ENCODE measurements at regions not wholly inside any gene's neighbourhood (a gene's known extent, or its start where the extent isn't known, plus 50 kb on each side); places are given as distances from the start of the nearest gene placed in this dataset.

GRCh38 chr13:42485272-42485671 lies 88.7 kb upstream of the TNFSF11 start:
- Histone ChIP-seq H3K27me3 (ENCODE audit: control insufficient read depth in 2 of 2, insufficient read depth in 2 of 2, low read length in 2 of 2) (no peaks in the 10 kb centered on the region; a peak in 1 of 5 replicates), H3K4me1 (replicated peaks in 1 of 2; ENCODE audit: control insufficient read depth in 2 of 2, insufficient read depth in 2 of 2, low read length in 2 of 2) (no peaks in the 10 kb centered on the region), H4K20me1 (replicated peaks; ENCODE audit: control insufficient read depth, insufficient read depth, low read length) (no peaks in the 10 kb centered on the region), H2AFZ (ENCODE audit: low read depth, low read length) (no peak overlapping the region), H3K4me2 (ENCODE audit: insufficient read depth, low read length) (no peak overlapping the region), H3K27ac (ENCODE audit: extremely low read depth, low read depth, low read length) (no peak overlapping the region), H3K9me1 (ENCODE audit: control insufficient read depth, insufficient read depth, low read length) (no peaks in the 10 kb centered on the region), H3K4me3 (no peak overlapping the region), H3K9me3 (replicated peaks; ENCODE audit: control insufficient read depth, insufficient read depth, low read depth, low read length) (no peaks in the 10 kb centered on the region), H3K36me3 (ENCODE audit: control insufficient read depth, insufficient read depth, low read length) (no peaks in the 10 kb centered on the region), H3K79me2 (ENCODE audit: control insufficient read depth, insufficient read depth, low read length) (no peaks in the 10 kb centered on the region), H3K9ac (ENCODE audit: insufficient read depth in 1 of 2, low read depth in 2 of 2, low read length in 2 of 2) (no peak overlapping the region)
- intact Hi-C loops (cut with micrococcal nuclease): no loop called here
- ChIA-PET POLR2A (no interaction called here), CTCF (ENCODE audit: low intra/inter-chr PET ratio) (no interaction called here)
- 0% methylated on average over 2 of the region's 2 CpGs for WGBS (ENCODE audit: insufficient coverage, low coverage, missing lambda C conversion rate)
- no peak for FAIRE-seq
- ATAC-seq: no peak
- in situ Hi-C loops (cut with MboI): no loop called here
- no peak for DNase-seq (ENCODE audit: extremely low read depth in 1 of 4, low spot score in 3 of 4)
- no TSS peak for BruUV-seq (replicated peaks)
- TF ChIP-seq LEF1 (IDR thresholded peaks at IDR 0.05): no peak
- no peak for TF ChIP-seq BCOR (IDR thresholded peaks at IDR 0.05)
- no peak for TF ChIP-seq ZNF644 (tag; IDR thresholded peaks at IDR 0.05; ENCODE audit: low read depth)
- TF ChIP-seq KLF6 (CRISPR knock-in tag; IDR thresholded peaks at IDR 0.05; ENCODE audit: borderline replicate concordance): no peak
- no peak for TF ChIP-seq XRCC4 (IDR thresholded peaks at IDR 0.05; ENCODE audit: extremely low read depth, insufficient read depth, insufficient read length)
- TF ChIP-seq ZNF318 (IDR thresholded peaks at IDR 0.05; ENCODE audit: borderline replicate concordance in 1 of 2, low read depth in 1 of 2): no peak
- TF ChIP-seq, protein P1, sequence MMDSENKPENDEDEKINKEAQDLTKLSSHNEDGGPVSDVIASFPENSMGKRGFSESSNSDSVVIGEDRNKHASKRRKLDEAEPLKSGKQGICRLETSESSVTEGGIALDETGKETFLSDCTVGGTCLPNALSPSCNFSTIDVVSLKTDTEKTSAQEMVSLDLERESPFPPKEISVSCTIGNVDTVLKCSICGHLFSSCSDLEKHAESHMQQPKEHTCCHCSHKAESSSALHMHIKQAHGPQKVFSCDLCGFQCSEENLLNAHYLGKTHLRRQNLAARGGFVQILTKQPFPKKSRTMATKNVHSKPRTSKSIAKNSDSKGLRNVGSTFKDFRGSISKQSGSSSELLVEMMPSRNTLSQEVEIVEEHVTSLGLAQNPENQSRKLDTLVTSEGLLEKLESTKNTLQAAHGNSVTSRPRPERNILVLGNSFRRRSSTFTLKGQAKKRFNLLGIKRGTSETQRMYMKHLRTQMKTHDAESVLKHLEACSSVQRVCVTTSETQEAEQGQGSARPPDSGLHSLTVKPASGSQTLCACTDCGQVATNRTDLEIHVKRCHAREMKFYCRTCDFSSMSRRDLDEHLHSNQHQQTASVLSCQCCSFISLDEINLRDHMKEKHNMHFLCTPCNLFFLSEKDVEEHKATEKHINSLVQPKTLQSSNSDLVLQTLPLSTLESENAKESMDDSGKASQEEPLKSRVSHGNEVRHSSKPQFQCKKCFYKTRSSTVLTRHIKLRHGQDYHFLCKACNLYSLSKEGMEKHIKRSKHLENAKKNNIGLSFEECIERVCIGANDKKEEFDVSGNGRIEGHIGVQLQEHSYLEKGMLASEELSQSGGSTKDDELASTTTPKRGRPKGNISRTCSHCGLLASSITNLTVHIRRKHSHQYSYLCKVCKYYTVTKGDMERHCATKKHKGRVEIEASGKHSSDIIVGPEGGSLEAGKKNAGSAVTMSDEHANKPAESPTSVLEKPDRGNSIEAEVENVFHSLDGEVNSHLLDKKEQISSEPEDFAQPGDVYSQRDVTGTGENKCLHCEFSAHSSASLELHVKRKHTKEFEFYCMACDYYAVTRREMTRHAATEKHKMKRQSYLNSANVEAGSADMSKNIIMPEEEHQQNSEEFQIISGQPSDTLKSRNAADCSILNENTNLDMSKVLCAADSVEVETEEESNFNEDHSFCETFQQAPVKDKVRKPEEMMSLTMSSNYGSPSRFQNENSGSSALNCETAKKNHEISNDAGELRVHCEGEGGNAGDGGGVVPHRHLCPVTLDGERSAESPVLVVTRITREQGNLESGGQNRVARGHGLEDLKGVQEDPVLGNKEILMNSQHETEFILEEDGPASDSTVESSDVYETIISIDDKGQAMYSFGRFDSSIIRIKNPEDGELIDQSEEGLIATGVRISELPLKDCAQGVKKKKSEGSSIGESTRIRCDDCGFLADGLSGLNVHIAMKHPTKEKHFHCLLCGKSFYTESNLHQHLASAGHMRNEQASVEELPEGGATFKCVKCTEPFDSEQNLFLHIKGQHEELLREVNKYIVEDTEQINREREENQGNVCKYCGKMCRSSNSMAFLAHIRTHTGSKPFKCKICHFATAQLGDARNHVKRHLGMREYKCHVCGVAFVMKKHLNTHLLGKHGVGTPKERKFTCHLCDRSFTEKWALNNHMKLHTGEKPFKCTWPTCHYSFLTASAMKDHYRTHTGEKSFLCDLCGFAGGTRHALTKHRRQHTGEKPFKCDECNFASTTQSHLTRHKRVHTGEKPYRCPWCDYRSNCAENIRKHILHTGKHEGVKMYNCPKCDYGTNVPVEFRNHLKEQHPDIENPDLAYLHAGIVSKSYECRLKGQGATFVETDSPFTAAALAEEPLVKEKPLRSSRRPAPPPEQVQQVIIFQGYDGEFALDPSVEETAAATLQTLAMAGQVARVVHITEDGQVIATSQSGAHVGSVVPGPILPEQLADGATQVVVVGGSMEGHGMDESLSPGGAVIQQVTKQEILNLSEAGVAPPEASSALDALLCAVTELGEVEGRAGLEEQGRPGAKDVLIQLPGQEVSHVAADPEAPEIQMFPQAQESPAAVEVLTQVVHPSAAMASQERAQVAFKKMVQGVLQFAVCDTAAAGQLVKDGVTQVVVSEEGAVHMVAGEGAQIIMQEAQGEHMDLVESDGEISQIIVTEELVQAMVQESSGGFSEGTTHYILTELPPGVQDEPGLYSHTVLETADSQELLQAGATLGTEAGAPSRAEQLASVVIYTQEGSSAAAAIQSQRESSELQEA (IDR thresholded peaks at IDR 0.05; ENCODE audit: low read depth): no peak

Data from K562 (cell line).